ENCODE measurements at regions not wholly inside any gene's neighbourhood (a gene's known extent, or its start where the extent isn't known, plus 50 kb on each side); places are given as distances from the start of the nearest gene placed in this dataset.
A peak's percentile ranks its signal among the peaks of the same experiment; 100 is the strongest.
"Not testable (repeated sequence)": the region's sequence is repeated elsewhere in the genome, so short reads cannot be mapped to it uniquely, and the experiment has no call there.

GRCh38 chr20:48329676-48330664 lies 497.8 kb downstream of the PREX1 start:
- POLR2A ChIA-PET = no interaction called here
- no peaks in the 10 kb centered on the region for H3K9me3 Mint-ChIP-seq
- DNase-seq (peak; percentile 10), ATAC-seq (no peak)
- peaks cover 10% of the 10 kb centered on the region for H3K27me3 Mint-ChIP-seq
- H3K4me1 Mint-ChIP-seq (ENCODE audit: low read depth) = no peaks in the 10 kb centered on the region
- H3K4me3 Mint-ChIP-seq = no peak overlapping the region
- intact Hi-C loops (cut with micrococcal nuclease) = no loop called here
- no peak for TF ChIP-seq CTCF (IDR thresholded peaks at IDR 0.05)
- H3K36me3 Mint-ChIP-seq (ENCODE audit: low read depth) = no peaks in the 10 kb centered on the region
- no peak overlapping the region for H3K27ac Mint-ChIP-seq
- CTCF ChIA-PET = no interaction called here

- DNase-seq (no peak), ATAC-seq (no peak)
- no peak for TF ChIP-seq CTCF (IDR thresholded peaks at IDR 0.05)
- Mint-ChIP-seq H3K27ac (no peak overlapping the region), H3K9me3 (no peaks in the 10 kb centered on the region), H3K36me3 (ENCODE audit: low read depth) (no peaks in the 10 kb centered on the region), H3K4me3 (no peak overlapping the region), H3K27me3 (peaks cover 9% of the 10 kb centered on the region), H3K4me1 (ENCODE audit: low read depth) (no peaks in the 10 kb centered on the region)
- intact Hi-C loops (cut with micrococcal nuclease) = no loop called here
- ChIA-PET CTCF (no interaction called here), POLR2A (interaction anchor here (0.9 kb wide), 1 partner anchor 15 kb away, joined by 3 read pairs; no protein-coding TSS in a partner anchor)
Observed at GRCh38 chr20:48329031-48329615, 498.7 kb downstream of the PREX1 start.

GRCh38 chr20:48327848-48328247 lies 500.0 kb downstream of the PREX1 start:
- H3K4me3 Mint-ChIP-seq; H3K36me3 Mint-ChIP-seq (ENCODE audit: low read depth); POLR2A ChIA-PET; CTCF ChIA-PET; intact Hi-C loops (cut with micrococcal nuclease); ATAC-seq; DNase-seq; H3K4me1 Mint-ChIP-seq (ENCODE audit: low read depth); H3K27ac Mint-ChIP-seq; H3K9me3 Mint-ChIP-seq; H3K27me3 Mint-ChIP-seq: not testable (repeated sequence)

DNA sequence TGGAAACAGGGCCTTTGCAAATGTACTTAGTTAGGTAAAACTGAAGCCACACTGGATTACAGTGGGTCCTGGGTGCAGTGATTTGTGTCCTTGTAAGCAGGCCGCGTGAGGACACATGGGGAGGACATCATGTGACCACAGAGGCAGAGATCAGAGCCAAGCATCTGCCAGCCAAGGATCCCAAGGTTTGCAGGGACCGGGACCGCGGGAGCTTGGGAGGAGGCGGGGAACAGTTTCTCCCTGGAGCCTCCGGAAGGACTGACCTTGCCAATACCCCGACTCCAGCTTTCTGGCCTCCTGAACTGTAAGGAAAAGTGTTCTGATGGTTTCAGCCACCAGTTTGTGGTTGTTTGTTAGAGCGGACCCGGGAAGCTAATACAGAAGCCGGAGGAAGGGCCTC lies 500.9 kb downstream of the PREX1 start:
- intact Hi-C loops (cut with micrococcal nuclease) = no loop called here
- Mint-ChIP-seq H3K4me3 (no peak overlapping the region), H3K27me3 (peaks cover 7% of the 10 kb centered on the region), H3K27ac (no peak overlapping the region), H3K36me3 (ENCODE audit: low read depth) (no peaks in the 10 kb centered on the region), H3K4me1 (ENCODE audit: low read depth) (no peaks in the 10 kb centered on the region), H3K9me3 (no peaks in the 10 kb centered on the region)
- TF ChIP-seq CTCF (IDR thresholded peaks at IDR 0.05) = no peak
- POLR2A ChIA-PET = no interaction called here
- DNase-seq = no peak
- CTCF ChIA-PET = no interaction called here
- ATAC-seq = no peak

DNA sequence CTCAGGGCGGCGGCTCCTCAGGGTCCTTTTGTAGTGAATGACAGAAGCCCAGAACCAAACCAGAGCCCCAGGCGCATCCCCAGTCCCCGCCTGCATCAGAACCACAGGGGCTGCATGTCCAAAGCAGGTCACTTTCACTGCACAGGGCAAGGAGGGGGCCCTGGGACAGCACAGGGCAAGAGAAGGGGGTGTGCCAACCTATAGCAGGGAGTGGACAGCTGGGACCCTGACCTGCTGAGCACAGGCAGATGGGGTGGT lies 501.4 kb downstream of the PREX1 start:
- ATAC-seq = no peak
- H3K4me3 Mint-ChIP-seq = no peak overlapping the region
- no peaks in the 10 kb centered on the region for H3K4me1 Mint-ChIP-seq (ENCODE audit: low read depth)
- no peaks in the 10 kb centered on the region for H3K36me3 Mint-ChIP-seq (ENCODE audit: low read depth)
- TF ChIP-seq CTCF (IDR thresholded peaks at IDR 0.05) = no peak
- no peak for DNase-seq
- intact Hi-C loops (cut with micrococcal nuclease) = no loop called here
- ChIA-PET POLR2A (no interaction called here), CTCF (no interaction called here)
- H3K27ac Mint-ChIP-seq = no peak overlapping the region
- H3K27me3 Mint-ChIP-seq = peaks cover 4% of the 10 kb centered on the region
- no peaks in the 10 kb centered on the region for H3K9me3 Mint-ChIP-seq
